Glomerular endothelial cell (primary cell): ENCODE measurements at regions not wholly inside any gene's neighbourhood (a gene's known extent, or its start where the extent isn't known, plus 50 kb on each side); places are given as distances from the start of the nearest gene placed in this dataset.
A peak's percentile ranks its signal among the peaks of the same experiment; 100 is the strongest.

Experiments
- DNase-seq: peaks from one replicate; pipeline ENCODE4 v3.0.0-alpha.2; 2011; ENCODE audit warnings: low read depth, low spot score; ENCODE audit errors: extremely low read depth

- DNase-seq: peak; percentile 57
Measured at GRCh38 chr2:12155303-12156051, 409.0 kb downstream of the LPIN1 start.

- no peak for DNase-seq
Measured at GRCh38 chr2:12156349-12156748, 409.9 kb downstream of the LPIN1 start.

- no peak for DNase-seq
Measured at GRCh38 chr2:12161085-12161484, 414.7 kb downstream of the LPIN1 start.

GRCh38 chr2:12162269-12163247 is 416.1 kb downstream of the LPIN1 start:
- DNase-seq: no peak

- DNase-seq: no peak
Measured at GRCh38 chr2:12163866-12164265, 417.4 kb downstream of the LPIN1 start.

- no peak for DNase-seq
Measured at GRCh38 chr2:12164689-12165088, 418.3 kb downstream of the LPIN1 start.

GRCh38 chr2:12167525-12168317 is 421.3 kb downstream of the LPIN1 start:
- DNase-seq: no peak

- no peak for DNase-seq
Measured at GRCh38 chr2:12168354-12168753, 421.9 kb downstream of the LPIN1 start.

GRCh38 chr2:12168791-12169388 is 422.5 kb downstream of the LPIN1 start:
- peak; percentile 56 for DNase-seq

- DNase-seq: peak; percentile 67
Measured at GRCh38 chr2:12169721-12170120, 423.3 kb downstream of the LPIN1 start.

- no peak for DNase-seq
Measured at GRCh38 chr2:12170121-12170520, 423.7 kb downstream of the LPIN1 start.

- DNase-seq: no peak
Measured at GRCh38 chr2:12173271-12173942, 427.0 kb downstream of the LPIN1 start.

GRCh38 chr2:12173943-12174340 is 427.5 kb downstream of the LPIN1 start:
- no peak for DNase-seq

GRCh38 chr2:12175323-12175722 is 428.9 kb downstream of the LPIN1 start:
- no peak for DNase-seq

GRCh38 chr2:12176623-12177454 is 430.4 kb downstream of the LPIN1 start:
- no peak for DNase-seq

- DNase-seq: no peak
Measured at GRCh38 chr2:12177455-12178288, 431.2 kb downstream of the LPIN1 start.

GRCh38 chr2:12178289-12179080 is 432.1 kb downstream of the LPIN1 start:
- DNase-seq: no peak
